Immature natural killer cell (primary cell): ENCODE measurements at regions not wholly inside any gene's neighbourhood (a gene's known extent, or its start where the extent isn't known, plus 50 kb on each side); places are given as distances from the start of the nearest gene placed in this dataset.

Source experiments
- DNase-seq, 3 donors: peaks; one replicate each; pipeline ENCODE4 v3.0.0; 2022; ENCODE audit warnings: mixed read lengths in 1 of 3
- H3K27ac Mint-ChIP-seq, 6 donors: one replicate each; pipeline ENCODE4 v1.8.0; 2020; ENCODE audit warnings: mixed read lengths in 6 of 6, mild to moderate bottlenecking in 5 of 6, inconsistent platforms in 4 of 6, moderate library complexity in 3 of 6
- H3K27me3 Mint-ChIP-seq, 3 donors: one replicate each; pipeline ENCODE4 v1.8.0; 2020 to 2021; ENCODE audit warnings: low read depth in 3 of 3, mild to moderate bottlenecking in 3 of 3, mixed read lengths in 3 of 3, moderate library complexity in 3 of 3, inconsistent platforms in 1 of 3
- H3K36me3 Mint-ChIP-seq, 3 donors: one replicate each; pipeline ENCODE4 v1.8.0; 2020; ENCODE audit warnings: mixed read lengths in 3 of 3, inconsistent platforms in 2 of 3, mild to moderate bottlenecking in 2 of 3
- H3K4me1 Mint-ChIP-seq, 2 donors: one replicate each; pipeline ENCODE4 v1.8.0; 2020; ENCODE audit warnings: inconsistent platforms in 2 of 2, mild to moderate bottlenecking in 2 of 2, mixed read lengths in 2 of 2, moderate library complexity in 1 of 2
- H3K4me3 Mint-ChIP-seq, 5 donors: one replicate each; pipeline ENCODE4 v1.8.0; 2020; ENCODE audit warnings: mild to moderate bottlenecking in 5 of 5, mixed read lengths in 5 of 5, inconsistent platforms in 3 of 5, moderate library complexity in 3 of 5
- H3K9me3 Mint-ChIP-seq, 6 donors: one replicate each; pipeline ENCODE4 v1.8.0; 2020; ENCODE audit warnings: mild to moderate bottlenecking in 6 of 6, mixed read lengths in 6 of 6, inconsistent platforms in 4 of 6, moderate library complexity in 3 of 6

DNA sequence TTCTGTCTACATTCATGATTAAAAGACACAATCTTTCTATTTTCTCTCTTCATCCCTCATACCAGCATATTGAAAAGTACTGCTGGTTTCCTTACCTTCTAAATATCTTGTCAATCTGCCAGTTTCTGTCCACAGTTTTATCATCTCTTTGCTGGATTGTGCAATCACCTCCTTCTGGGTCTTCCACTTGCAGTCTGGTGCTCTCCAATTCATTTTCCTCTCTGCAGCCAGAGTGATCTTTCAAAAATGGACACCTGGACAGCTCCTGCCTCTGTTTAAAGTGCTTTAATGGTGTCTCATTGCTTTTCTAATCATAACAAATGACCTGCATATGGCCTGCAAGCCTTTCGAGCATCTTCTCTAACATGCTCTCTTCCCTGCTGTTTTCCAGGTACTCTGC lies 94.0 kb downstream of the C1QL2 start:
- Mint-ChIP-seq H3K27me3 (peaks cover 0 to 4% (median 2%) of the 10 kb centered on the region in 3 donors), H3K4me1 (no peaks in the 10 kb centered on the region), H3K9me3 (no peaks in the 10 kb centered on the region), H3K4me3 (no peak overlapping the region), H3K36me3 (no peaks in the 10 kb centered on the region), H3K27ac (no peak overlapping the region)
- DNase-seq, result no peak

- Mint-ChIP-seq H3K9me3 (no peaks in the 10 kb centered on the region), H3K4me1 (no peaks in the 10 kb centered on the region), H3K27ac (no peak overlapping the region), H3K36me3 (no peaks in the 10 kb centered on the region), H3K27me3 (peaks cover 0 to 4% (median 2%) of the 10 kb centered on the region in 3 donors), H3K4me3 (no peak overlapping the region)
- DNase-seq, result no peak
Observed at GRCh38 chr2:119063177-119063576, 95.4 kb downstream of the C1QL2 start.

- Mint-ChIP-seq H3K4me1 (no peaks in the 10 kb centered on the region), H3K36me3 (no peaks in the 10 kb centered on the region), H3K9me3 (no peaks in the 10 kb centered on the region), H3K4me3 (no peak overlapping the region), H3K27me3 (peaks cover 0 to 4% (median 2%) of the 10 kb centered on the region in 3 donors), H3K27ac (no peak overlapping the region)
- DNase-seq, result no peak
Observed at GRCh38 chr2:119062652-119063051, 95.9 kb downstream of the C1QL2 start.

DNA sequence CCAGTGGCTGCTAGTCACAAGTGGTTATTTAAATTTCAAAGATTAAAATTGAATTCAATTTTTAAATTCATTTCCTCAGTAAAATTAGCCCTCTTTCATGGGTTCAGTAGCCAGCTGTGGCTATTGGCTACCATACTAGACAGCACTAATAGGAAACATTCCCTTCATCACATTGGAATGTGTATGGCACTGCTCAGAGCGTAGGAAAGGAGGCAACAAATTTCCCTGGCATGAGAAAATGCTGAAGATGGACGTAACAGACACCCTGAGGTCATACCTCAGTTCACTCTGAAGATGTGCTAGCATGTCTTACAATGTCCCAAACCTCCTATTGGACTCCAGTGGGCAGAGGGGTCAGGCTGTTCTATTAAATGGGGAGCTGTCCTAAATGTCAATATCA lies 96.4 kb downstream of the C1QL2 start:
- Mint-ChIP-seq H3K9me3 (no peaks in the 10 kb centered on the region), H3K4me3 (no peak overlapping the region), H3K36me3 (no peaks in the 10 kb centered on the region), H3K4me1 (no peaks in the 10 kb centered on the region), H3K27ac (no peak overlapping the region), H3K27me3 (peaks cover 0 to 4% (median 2%) of the 10 kb centered on the region in 3 donors)
- DNase-seq, result no peak

GRCh38 chr2:119059940-119060339 lies 98.6 kb downstream of the C1QL2 start:
- Mint-ChIP-seq H3K4me1 (no peaks in the 10 kb centered on the region), H3K27ac (no peak overlapping the region), H3K9me3 (peaks cover 0 to 6% (median 0%) of the 10 kb centered on the region in 6 donors), H3K27me3 (peaks cover 0 to 4% (median 2%) of the 10 kb centered on the region in 3 donors), H3K4me3 (no peak overlapping the region), H3K36me3 (no peaks in the 10 kb centered on the region)
- DNase-seq, result no peak

- Mint-ChIP-seq H3K9me3 (peaks cover 0 to 6% (median 0%) of the 10 kb centered on the region in 6 donors), H3K4me1 (no peaks in the 10 kb centered on the region), H3K27ac (no peak overlapping the region), H3K27me3 (peaks cover 0 to 4% (median 2%) of the 10 kb centered on the region in 3 donors), H3K4me3 (no peak overlapping the region), H3K36me3 (no peaks in the 10 kb centered on the region)
- DNase-seq, result no peak
Observed at GRCh38 chr2:119059287-119059686, 99.3 kb downstream of the C1QL2 start.

DNA sequence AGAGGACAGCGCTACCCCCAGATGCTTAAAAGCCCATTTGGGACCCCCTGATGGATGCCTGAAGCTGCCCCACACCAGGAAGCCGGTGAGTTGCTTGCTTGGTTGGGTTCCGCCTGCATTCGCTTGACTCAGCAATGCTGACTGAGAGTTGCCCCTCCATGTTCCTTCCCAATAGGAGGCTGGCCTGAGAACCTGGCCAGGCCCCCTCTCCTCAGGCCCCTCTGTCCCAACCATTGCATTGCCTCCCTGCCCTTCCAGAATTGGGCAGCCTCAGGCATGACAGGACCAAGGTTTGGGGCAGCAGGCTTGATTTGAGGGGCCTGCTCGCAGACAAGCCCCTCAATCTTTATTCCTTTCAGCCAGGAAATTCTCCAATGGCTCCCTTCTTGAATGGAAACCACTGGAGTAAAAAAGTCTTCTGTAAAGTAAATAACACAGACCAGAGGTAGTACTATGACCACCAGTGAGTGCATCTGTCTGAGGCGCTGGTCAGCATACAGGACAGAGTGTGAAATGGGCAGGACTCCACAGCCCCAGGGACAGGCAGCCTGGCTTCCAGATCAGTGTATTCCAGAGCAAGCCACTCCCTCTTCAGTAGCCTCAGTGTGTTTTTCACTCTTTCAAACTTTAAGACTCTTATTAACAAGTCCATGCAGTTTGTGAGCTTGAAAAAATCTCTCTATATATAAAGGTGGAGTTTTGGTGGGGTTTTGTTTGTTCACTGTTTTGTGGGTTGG lies 104.7 kb downstream of the C1QL2 start:
- Mint-ChIP-seq H3K4me1 (no peaks in the 10 kb centered on the region), H3K36me3 (no peaks in the 10 kb centered on the region), H3K9me3 (peaks cover 0 to 6% (median 0%) of the 10 kb centered on the region in 6 donors), H3K4me3 (no peak overlapping the region), H3K27me3 (peaks cover 0 to 10% (median 2%) of the 10 kb centered on the region in 3 donors), H3K27ac (no peak overlapping the region)
- DNase-seq, result no peak

DNA sequence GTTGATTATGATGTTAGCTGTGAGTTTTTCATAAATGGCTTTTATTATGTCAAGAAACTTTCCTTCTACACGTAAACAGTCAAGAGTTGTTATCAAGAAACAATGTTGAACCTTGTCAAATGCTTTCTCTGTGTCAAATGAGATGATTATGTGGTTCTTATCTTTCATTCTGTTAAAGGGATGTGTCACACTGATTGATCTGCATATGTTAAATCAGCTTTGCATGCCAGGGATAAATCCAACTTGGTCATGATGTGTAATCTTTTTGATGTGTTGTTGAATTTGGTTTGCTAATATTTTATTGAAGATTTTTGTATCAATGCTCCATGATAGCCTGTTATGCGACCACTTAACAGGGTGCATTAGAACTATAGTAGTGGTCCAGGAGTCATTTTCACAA lies 107.3 kb downstream of the C1QL2 start:
- peaks cover 0 to 10% (median 1%) of the 10 kb centered on the region in 3 donors for H3K27me3 Mint-ChIP-seq

GRCh38 chr2:119049968-119050704 lies 108.1 kb downstream of the MARCO start:
- Mint-ChIP-seq H3K36me3 (no peaks in the 10 kb centered on the region), H3K4me1 (no peaks in the 10 kb centered on the region), H3K27ac (peak overlapping the region in 1 of 6 donors; percentile 20), H3K27me3 (peaks cover 1 to 10% (median 1%) of the 10 kb centered on the region in 3 donors), H3K4me3 (no peak overlapping the region), H3K9me3 (peaks cover 0 to 10% (median 0%) of the 10 kb centered on the region in 6 donors)
- DNase-seq, result no peak

More for the DNA sequence above, 107.3 kb downstream of the C1QL2 start:
- Mint-ChIP-seq H3K4me1 (no peaks in the 10 kb centered on the region), H3K36me3 (no peaks in the 10 kb centered on the region), H3K27ac (no peak overlapping the region), H3K4me3 (no peak overlapping the region), H3K9me3 (peaks cover 0 to 10% (median 0%) of the 10 kb centered on the region in 6 donors)
- DNase-seq, result no peak
